Gastroesophageal sphincter (tissue), 3 donors: ENCODE measurements at regions not wholly inside any gene's neighbourhood (a gene's known extent, or its start where the extent isn't known, plus 50 kb on each side); places are given as distances from the start of the nearest gene placed in this dataset.

ENCODE experiments used
- EP300 ChIP-seq: sonication (generic); formaldehyde crosslinking; IDR thresholded peaks from one replicate; pipeline ENCODE4 v1.6.1; 2017; ENCODE audit warnings: antibody characterized with exemption, mild to moderate bottlenecking
- POLR2A ChIP-seq, 2 donors: fragments of 450-650 bp; IDR thresholded peaks; one replicate each; pipeline ENCODE4 v1.6.1; 2017; ENCODE audit warnings: antibody characterized with exemption in 2 of 2, mild to moderate bottlenecking in 2 of 2, moderate library complexity in 1 of 2
- POLR2AphosphoS5 ChIP-seq: sonication (generic); formaldehyde crosslinking; IDR thresholded peaks from one replicate; pipeline ENCODE4 v1.6.1; 2017; ENCODE audit warnings: antibody characterized with exemption
- TF ChIP-seq, protein P1 (sequence below), 4 experiments: fragments of 200-600 bp in 2 of 4; fragments of 450-650 bp in 2 of 4; sonication (generic) in 1 of 4; IDR thresholded peaks; one replicate each; pipeline ENCODE4 v1.5.1; 2017 to 2019; ENCODE audit warnings: antibody characterized with exemption in 4 of 4, mild to moderate bottlenecking in 2 of 4, moderate library complexity in 2 of 4

DNA sequence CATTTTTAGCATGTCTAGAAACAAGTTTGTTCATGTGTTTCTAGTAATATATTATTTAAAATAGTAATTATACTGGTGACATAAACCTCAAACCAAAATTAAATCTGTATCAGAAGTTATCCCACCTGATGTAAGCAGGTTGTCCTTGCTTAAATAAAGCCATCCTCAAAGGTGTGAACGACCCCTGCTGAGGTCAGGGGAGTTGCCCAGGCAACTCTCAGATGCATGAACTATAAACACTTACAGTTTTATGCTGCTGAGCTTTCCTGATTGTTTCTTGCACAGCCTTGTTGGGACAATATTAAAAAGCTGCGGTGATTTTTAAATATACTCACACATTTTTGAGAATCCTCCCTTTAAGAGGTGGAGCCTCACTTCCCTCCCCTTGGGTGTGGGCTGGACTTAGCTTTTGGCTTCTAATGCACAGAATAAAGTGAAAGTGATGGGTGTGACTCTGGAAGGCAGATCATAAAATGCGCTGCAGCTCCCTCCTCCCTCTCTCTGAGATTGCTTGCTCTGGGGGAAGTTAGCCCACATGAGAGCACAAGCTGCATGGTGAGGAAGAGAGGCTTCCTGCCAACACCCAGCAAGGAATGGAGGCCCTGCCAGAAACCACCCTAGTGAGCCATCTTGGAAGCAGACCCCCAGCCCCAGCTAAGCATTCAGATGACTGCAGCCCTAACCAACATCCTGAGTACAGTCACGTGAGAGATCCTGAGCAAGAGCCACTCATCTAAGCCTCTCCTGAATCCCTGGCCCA is 152.7 kb downstream of the SKIDA1 start:
- TF ChIP-seq, protein P1, sequence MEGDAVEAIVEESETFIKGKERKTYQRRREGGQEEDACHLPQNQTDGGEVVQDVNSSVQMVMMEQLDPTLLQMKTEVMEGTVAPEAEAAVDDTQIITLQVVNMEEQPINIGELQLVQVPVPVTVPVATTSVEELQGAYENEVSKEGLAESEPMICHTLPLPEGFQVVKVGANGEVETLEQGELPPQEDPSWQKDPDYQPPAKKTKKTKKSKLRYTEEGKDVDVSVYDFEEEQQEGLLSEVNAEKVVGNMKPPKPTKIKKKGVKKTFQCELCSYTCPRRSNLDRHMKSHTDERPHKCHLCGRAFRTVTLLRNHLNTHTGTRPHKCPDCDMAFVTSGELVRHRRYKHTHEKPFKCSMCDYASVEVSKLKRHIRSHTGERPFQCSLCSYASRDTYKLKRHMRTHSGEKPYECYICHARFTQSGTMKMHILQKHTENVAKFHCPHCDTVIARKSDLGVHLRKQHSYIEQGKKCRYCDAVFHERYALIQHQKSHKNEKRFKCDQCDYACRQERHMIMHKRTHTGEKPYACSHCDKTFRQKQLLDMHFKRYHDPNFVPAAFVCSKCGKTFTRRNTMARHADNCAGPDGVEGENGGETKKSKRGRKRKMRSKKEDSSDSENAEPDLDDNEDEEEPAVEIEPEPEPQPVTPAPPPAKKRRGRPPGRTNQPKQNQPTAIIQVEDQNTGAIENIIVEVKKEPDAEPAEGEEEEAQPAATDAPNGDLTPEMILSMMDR (IDR thresholded peaks at IDR 0.05), result no peak
- TF ChIP-seq POLR2AphosphoS5, result no peak
- no peak for TF ChIP-seq POLR2A (IDR thresholded peaks at IDR 0.05)
- no peak for TF ChIP-seq EP300
